ENCODE measurements at regions not wholly inside any gene's neighbourhood (a gene's known extent, or its start where the extent isn't known, plus 50 kb on each side); places are given as distances from the start of the nearest gene placed in this dataset.

DNA sequence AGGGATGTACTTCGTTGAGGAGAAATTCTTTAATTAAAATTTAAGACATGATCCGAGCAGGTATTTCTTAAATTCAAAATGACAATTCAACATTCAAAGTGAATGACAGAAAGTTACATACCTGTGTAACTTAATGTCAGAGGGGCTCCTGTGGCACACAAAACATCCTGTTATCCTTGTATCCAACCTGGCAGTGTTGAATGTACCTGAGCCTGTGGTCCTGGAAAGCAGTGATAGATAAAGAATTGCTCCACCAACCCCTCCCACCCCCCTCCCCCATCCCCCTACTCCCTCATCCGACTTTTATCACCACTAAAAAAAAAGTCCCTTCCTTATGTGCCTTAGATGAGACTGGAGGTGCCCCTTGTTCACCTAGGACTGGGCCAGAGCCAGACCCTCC lies 119.4 kb upstream of the ADCY1 start:
- no peaks in the 10 kb centered on the region for H3K36me3 ChIP-seq (ENCODE audit: control insufficient read depth, insufficient read depth, low read length)
- TF ChIP-seq, protein P1, sequence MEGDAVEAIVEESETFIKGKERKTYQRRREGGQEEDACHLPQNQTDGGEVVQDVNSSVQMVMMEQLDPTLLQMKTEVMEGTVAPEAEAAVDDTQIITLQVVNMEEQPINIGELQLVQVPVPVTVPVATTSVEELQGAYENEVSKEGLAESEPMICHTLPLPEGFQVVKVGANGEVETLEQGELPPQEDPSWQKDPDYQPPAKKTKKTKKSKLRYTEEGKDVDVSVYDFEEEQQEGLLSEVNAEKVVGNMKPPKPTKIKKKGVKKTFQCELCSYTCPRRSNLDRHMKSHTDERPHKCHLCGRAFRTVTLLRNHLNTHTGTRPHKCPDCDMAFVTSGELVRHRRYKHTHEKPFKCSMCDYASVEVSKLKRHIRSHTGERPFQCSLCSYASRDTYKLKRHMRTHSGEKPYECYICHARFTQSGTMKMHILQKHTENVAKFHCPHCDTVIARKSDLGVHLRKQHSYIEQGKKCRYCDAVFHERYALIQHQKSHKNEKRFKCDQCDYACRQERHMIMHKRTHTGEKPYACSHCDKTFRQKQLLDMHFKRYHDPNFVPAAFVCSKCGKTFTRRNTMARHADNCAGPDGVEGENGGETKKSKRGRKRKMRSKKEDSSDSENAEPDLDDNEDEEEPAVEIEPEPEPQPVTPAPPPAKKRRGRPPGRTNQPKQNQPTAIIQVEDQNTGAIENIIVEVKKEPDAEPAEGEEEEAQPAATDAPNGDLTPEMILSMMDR (IDR thresholded peaks at IDR 0.05; ENCODE audit: insufficient read depth, low read depth, low read length) = no peak
- CTCF ChIA-PET = no interaction called here
- H3K4me3 ChIP-seq (ENCODE audit: low read depth, low read length) = no peak overlapping the region
- H3K27me3 ChIP-seq (ENCODE audit: control insufficient read depth, insufficient read depth, low read length) = no peaks in the 10 kb centered on the region
- no peak for DNase-seq (ENCODE audit: low read depth)
- POLR2A ChIA-PET = no interaction called here

DNA sequence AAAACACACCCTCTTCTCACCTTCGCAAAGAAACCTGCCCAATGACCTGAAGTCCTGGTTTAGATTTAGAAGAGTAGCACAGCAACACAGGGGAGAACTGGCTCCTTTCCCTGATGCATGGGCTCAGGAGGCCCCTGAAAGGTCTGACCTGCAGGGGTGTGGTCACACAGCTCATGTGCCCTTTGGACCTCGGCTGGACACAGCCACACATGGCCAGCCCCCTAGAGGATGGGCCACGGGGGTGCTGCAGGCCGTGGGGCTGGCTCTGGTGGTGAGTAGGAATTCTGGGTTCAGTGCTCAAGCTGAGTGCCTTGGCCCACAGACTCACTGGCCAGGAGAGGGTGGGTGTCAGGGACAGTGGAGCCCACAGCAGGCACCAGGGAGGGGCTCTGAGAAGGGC lies 118.5 kb upstream of the ADCY1 start:
- TF ChIP-seq, protein P1 (IDR thresholded peaks at IDR 0.05; ENCODE audit: insufficient read depth, low read depth, low read length) = no peak
- Histone ChIP-seq H3K36me3 (ENCODE audit: control insufficient read depth, insufficient read depth, low read length) (no peaks in the 10 kb centered on the region), H3K27me3 (ENCODE audit: control insufficient read depth, insufficient read depth, low read length) (no peaks in the 10 kb centered on the region), H3K4me3 (ENCODE audit: low read depth, low read length) (no peak overlapping the region)
- ChIA-PET POLR2A (no interaction called here), CTCF (no interaction called here)
- no peak for DNase-seq (ENCODE audit: low read depth)

DNA sequence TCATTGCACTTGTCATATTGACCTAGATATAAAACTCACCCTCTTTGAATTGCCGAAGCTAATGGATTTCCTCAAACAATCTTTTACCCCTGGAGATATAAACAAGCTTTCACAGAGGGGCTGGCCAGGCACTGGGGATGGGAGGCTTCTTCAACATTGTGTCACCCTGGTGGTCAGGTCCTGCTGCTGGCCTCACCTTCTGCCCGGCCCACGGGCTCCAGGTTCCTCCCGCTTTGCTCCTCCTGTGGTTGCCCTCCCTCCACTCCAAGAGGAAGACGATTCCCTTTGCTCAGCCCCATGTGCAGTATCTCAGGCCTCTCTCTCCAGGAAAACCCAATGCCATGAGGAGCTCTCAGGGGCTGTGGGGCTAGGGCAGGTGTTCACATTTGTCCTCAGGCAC lies 118.1 kb upstream of the ADCY1 start:
- TF ChIP-seq, protein P1 (IDR thresholded peaks at IDR 0.05; ENCODE audit: insufficient read depth, low read depth, low read length) = no peak
- Histone ChIP-seq H3K4me3 (ENCODE audit: low read depth, low read length) (no peak overlapping the region), H3K27me3 (ENCODE audit: control insufficient read depth, insufficient read depth, low read length) (no peaks in the 10 kb centered on the region), H3K36me3 (ENCODE audit: control insufficient read depth, insufficient read depth, low read length) (no peaks in the 10 kb centered on the region)
- ChIA-PET POLR2A (no interaction called here), CTCF (no interaction called here)
- DNase-seq (ENCODE audit: low read depth) = no peak

DNA sequence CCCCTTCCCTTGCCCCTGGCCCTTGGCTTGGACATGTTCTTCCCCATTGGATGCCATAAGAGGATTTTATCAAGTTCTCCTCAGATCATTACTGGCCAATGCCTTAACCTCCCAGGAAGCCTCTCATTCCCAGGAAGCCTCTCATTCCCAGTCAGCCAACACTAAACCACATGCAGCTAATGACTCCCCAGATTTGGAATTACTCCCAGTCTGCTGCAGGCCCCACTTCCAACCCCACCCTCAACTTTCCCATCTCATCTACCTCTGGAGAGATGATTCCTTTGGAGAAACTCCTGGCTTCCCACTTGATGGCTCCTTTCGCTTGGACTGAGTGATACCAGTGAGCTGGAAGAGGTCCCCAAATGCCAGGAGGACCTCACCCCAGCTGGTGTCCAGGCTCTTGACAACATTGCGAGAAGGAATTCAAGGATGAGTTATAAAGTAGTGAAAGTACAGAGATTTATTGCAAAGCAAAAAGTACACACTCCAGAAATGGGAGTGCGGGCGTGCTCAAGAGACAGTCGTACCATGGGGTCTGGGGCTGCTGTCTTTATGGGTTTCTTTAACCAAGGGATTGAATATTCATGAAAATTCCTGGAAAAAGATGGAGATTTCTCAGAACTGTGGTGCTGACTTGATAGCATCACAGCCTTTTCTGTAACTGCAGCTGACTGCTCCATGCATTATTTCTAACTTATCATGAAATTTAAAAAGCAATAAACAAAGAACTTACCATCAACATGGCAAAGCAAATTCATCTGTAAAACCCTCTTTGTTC lies 117.2 kb upstream of the ADCY1 start:
- Histone ChIP-seq H3K4me3 (ENCODE audit: low read depth, low read length) (no peak overlapping the region), H3K27me3 (ENCODE audit: control insufficient read depth, insufficient read depth, low read length) (no peaks in the 10 kb centered on the region), H3K36me3 (ENCODE audit: control insufficient read depth, insufficient read depth, low read length) (no peaks in the 10 kb centered on the region)
- no peak for DNase-seq (ENCODE audit: low read depth)
- POLR2A ChIA-PET = no interaction called here
- TF ChIP-seq, protein P1 (IDR thresholded peaks at IDR 0.05; ENCODE audit: insufficient read depth, low read depth, low read length) = no peak
- CTCF ChIA-PET = no interaction called here

DNA sequence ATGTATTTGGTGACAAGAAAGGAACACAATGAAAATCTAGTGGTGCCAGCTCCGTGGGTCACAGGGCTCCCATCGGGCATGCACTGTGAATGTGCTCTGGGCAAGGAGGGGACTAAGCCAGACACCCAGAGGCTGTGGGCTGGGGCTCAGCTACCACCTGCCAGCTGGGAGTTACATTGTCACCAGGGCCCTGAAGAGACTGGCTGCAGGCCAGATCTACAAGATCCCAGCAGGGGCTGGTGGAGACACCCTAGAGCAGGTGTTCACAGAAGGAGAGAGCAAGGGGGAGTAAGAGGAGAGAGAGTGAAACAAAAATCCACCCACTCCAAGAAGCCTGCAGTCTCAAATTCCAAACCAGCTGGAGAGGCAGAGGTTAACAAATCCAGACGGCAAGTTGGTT lies 116.6 kb upstream of the ADCY1 start:
- POLR2A ChIA-PET = no interaction called here
- CTCF ChIA-PET = no interaction called here

More for the DNA sequence above, 116.6 kb upstream of the ADCY1 start:
- Histone ChIP-seq H3K27me3 (ENCODE audit: control insufficient read depth, insufficient read depth, low read length) (no peaks in the 10 kb centered on the region), H3K36me3 (ENCODE audit: control insufficient read depth, insufficient read depth, low read length) (no peaks in the 10 kb centered on the region), H3K4me3 (ENCODE audit: low read depth, low read length) (no peak overlapping the region)
- DNase-seq (ENCODE audit: low read depth) = no peak
- TF ChIP-seq, protein P1 (IDR thresholded peaks at IDR 0.05; ENCODE audit: insufficient read depth, low read depth, low read length) = no peak
